Activated B cell treated with CpG ODN at 0.5 μM for 24 hours (primary cell): ENCODE measurements at regions not wholly inside any gene's neighbourhood (a gene's known extent, or its start where the extent isn't known, plus 50 kb on each side); places are given as distances from the start of the nearest gene placed in this dataset.
"Not testable (repeated sequence)": the region's sequence is repeated elsewhere in the genome, so short reads cannot be mapped to it uniquely, and the experiment has no call there.

ENCODE experiments used
- ATAC-seq: fragments of 200-7000 bp; cut with Tn5 transposase; one replicate; pipeline ENCODE4 v1.10.0; 2021; ENCODE audit warnings: low read depth, mild to moderate bottlenecking, moderate library complexity
- CTCF ChIA-PET: fragments of 350-600 bp; sonication (Branson Sonifier 250); formaldehyde crosslinking; loops from one replicate; lab custom pipeline; 2021; ENCODE audit warnings: antibody characterized with exemption; lab: Charles Lee
- POLR2A ChIA-PET: fragments of 350-600 bp; sonication (Branson Sonifier 250); formaldehyde crosslinking; loops from one replicate; lab custom pipeline; 2021; ENCODE audit warnings: antibody characterized with exemption; lab: Charles Lee
- DNase-seq: peaks from one replicate; pipeline ENCODE4 v3.0.0; 2022
- H3K27ac Mint-ChIP-seq: one replicate; pipeline ENCODE4 v1.8.0; 2020; ENCODE audit warnings: mixed read lengths
- H3K27me3 Mint-ChIP-seq: one replicate; pipeline ENCODE4 v1.8.0; 2021; ENCODE audit warnings: mixed read lengths
- H3K36me3 Mint-ChIP-seq: one replicate; pipeline ENCODE4 v1.8.0; 2021; ENCODE audit warnings: low read depth, mixed read lengths
- H3K4me1 Mint-ChIP-seq: one replicate; pipeline ENCODE4 v1.8.0; 2021; ENCODE audit warnings: mixed read lengths
- H3K4me3 Mint-ChIP-seq: one replicate; pipeline ENCODE4 v1.8.0; 2020; ENCODE audit warnings: mild to moderate bottlenecking, mixed read lengths
- H3K9me3 Mint-ChIP-seq: one replicate; pipeline ENCODE4 v1.8.0; 2020; ENCODE audit warnings: mixed read lengths
- intact Hi-C: fragments of 100-400 bp; cut with micrococcal nuclease; formaldehyde crosslinking; loops from one replicate; pipeline ENCODE4 v1.15.1; 2024
- TF ChIP-seq, protein P1 (sequence below): fragments of 200-600 bp; IDR thresholded peaks from one replicate; pipeline ENCODE4 v1.8.0; 2022; ENCODE audit warnings: antibody characterized with exemption, mild to moderate bottlenecking

DNA sequence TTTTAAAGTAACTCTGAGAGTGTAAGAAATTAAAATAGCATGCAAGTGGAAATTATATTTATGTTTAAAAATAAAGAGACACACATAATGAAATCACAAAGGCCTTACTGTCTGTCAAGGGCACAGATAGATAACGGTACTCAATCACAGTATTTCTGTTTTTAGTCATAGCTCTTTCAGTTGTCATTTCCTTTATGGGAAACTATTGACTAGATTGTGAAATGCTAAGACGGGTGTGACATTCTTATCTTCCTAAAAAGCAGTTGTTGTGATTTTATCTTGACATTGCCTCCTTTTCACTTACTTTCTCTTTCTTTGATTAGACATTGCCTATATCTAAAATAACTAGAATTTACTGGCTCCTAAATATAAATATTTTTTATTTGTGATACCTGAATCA, 100.1 kb upstream of the PLSCR5 start:
- Mint-ChIP-seq H3K27me3 (no peaks in the 10 kb centered on the region), H3K4me1 (no peaks in the 10 kb centered on the region), H3K4me3 (no peak overlapping the region), H3K27ac (no peak overlapping the region), H3K36me3 (no peaks in the 10 kb centered on the region), H3K9me3 (peaks cover 3% of the 10 kb centered on the region)
- ATAC-seq (no peak), DNase-seq (no peak)
- intact Hi-C loops = no loop called here
- CTCF ChIA-PET = no interaction called here
- TF ChIP-seq, protein P1, sequence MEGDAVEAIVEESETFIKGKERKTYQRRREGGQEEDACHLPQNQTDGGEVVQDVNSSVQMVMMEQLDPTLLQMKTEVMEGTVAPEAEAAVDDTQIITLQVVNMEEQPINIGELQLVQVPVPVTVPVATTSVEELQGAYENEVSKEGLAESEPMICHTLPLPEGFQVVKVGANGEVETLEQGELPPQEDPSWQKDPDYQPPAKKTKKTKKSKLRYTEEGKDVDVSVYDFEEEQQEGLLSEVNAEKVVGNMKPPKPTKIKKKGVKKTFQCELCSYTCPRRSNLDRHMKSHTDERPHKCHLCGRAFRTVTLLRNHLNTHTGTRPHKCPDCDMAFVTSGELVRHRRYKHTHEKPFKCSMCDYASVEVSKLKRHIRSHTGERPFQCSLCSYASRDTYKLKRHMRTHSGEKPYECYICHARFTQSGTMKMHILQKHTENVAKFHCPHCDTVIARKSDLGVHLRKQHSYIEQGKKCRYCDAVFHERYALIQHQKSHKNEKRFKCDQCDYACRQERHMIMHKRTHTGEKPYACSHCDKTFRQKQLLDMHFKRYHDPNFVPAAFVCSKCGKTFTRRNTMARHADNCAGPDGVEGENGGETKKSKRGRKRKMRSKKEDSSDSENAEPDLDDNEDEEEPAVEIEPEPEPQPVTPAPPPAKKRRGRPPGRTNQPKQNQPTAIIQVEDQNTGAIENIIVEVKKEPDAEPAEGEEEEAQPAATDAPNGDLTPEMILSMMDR = no peak
- POLR2A ChIA-PET = no interaction called here

DNA sequence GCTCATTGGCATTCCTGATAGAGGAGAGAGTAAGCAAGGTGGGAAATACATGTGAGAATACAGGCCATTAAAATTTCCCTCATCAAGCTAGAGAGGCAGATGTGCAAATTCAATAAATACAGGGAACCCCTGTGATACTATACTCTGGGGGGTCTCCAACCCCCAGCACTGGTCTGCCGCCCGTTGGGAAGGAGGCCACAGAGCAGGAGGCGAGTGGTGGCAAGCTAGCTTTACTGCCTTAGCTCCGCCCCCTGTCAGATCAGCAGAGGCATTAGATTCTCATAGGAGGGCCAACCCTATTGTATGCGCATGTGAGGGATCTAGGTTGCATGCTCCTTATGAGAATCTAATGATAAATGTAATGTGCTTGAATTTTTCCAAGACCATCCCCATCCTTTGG, 97.1 kb upstream of the PLSCR5 start:
- no peaks in the 10 kb centered on the region for H3K27me3 Mint-ChIP-seq
- CTCF ChIA-PET = no interaction called here
- DNase-seq (no peak), ATAC-seq (no peak)
- no peak overlapping the region for H3K4me3 Mint-ChIP-seq
- TF ChIP-seq, protein P1 = no peak
- peaks cover 3% of the 10 kb centered on the region for H3K9me3 Mint-ChIP-seq
- POLR2A ChIA-PET = no interaction called here
- no peaks in the 10 kb centered on the region for H3K4me1 Mint-ChIP-seq
- intact Hi-C loops = no loop called here
- H3K27ac Mint-ChIP-seq = no peak overlapping the region
- no peaks in the 10 kb centered on the region for H3K36me3 Mint-ChIP-seq

DNA sequence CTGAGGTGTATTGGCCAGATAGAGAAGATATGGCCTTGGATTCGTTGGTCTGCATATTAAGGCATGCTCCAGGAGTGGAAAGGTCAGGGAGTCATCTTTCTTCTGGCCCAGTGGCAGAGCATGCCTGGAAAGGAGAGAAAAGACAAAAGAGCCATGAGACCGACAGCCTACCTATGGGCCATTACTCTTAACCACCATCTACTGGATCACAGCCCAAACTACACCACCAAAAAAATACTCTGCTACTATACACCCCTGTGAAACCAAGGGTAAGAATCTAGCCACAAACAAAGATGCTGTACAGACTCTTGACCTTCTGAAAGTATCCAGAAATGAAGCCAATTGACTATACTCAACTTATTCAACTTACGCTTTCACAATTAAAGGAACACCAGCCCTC, 96.1 kb upstream of the PLSCR5 start:
- Mint-ChIP-seq H3K4me1 (no peaks in the 10 kb centered on the region), H3K27ac (no peak overlapping the region), H3K9me3 (peaks cover 3% of the 10 kb centered on the region), H3K36me3 (no peaks in the 10 kb centered on the region), H3K4me3 (no peak overlapping the region), H3K27me3 (no peaks in the 10 kb centered on the region)
- ChIA-PET POLR2A (no interaction called here), CTCF (no interaction called here)
- DNase-seq (no peak), ATAC-seq (no peak)
- intact Hi-C loops = no loop called here
- TF ChIP-seq, protein P1 = no peak

DNA sequence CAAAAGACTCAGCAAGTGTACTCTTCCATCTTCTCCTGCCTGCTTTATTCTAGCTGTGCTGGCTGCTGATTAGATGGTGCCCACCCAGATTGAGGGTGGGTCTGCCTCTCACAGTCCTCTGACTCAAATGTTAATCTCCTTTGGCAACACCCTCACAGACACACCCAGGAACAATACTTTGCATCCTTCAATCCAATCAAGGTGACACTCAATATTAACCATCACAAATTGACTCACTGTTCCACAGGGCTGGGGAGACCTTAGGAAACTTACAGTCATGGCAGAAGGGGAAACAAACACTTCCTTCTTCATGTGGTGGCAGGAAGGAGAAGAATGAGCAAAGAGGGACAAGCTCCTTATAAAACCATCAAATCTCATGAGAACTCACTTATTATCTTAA, 94.9 kb upstream of the PLSCR5 start:
- ATAC-seq, POLR2A ChIA-PET, H3K27me3 Mint-ChIP-seq, H3K4me1 Mint-ChIP-seq, H3K27ac Mint-ChIP-seq, H3K36me3 Mint-ChIP-seq, H3K4me3 Mint-ChIP-seq, intact Hi-C loops, DNase-seq, H3K9me3 Mint-ChIP-seq, CTCF ChIA-PET: not testable (repeated sequence)

DNA sequence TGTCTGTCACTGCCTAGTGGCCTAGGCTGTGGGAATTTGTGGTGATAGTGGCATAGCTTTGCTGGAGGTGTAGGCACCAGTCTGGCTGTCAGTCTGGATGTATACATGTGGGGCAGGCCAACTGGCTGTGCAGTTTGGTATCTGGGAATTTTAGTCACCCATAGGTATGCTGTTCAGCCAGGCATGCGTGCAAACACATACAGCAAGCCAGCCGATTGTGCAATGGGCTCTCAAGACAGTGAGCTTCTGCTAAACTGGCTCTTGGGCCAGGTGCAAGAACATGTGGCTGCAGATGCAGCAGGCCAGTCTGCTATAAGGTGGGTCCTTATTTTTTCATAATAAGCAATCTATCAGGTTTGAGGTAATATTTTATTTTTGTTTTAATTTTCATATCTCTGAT, 87.1 kb upstream of the PLSCR5 start:
- no peak overlapping the region for H3K4me3 Mint-ChIP-seq
- CTCF ChIA-PET = no interaction called here

More for the DNA sequence above, 87.1 kb upstream of the PLSCR5 start:
- POLR2A ChIA-PET = no interaction called here
- H3K27me3 Mint-ChIP-seq = no peaks in the 10 kb centered on the region
- peaks cover 7% of the 10 kb centered on the region for H3K9me3 Mint-ChIP-seq
- H3K36me3 Mint-ChIP-seq = no peaks in the 10 kb centered on the region
- TF ChIP-seq, protein P1 = no peak
- intact Hi-C loops = no loop called here
- ATAC-seq = no peak
- DNase-seq = no peak
- no peak overlapping the region for H3K27ac Mint-ChIP-seq
- H3K4me1 Mint-ChIP-seq = no peaks in the 10 kb centered on the region
